Stimulated activated CD8-positive, alpha-beta memory T cell treated with anti-CD3 and anti-CD28 coated beads, Interleukin-15, amount 100 ng/mL, for 4 hours (primary cell): ENCODE measurements at regions not wholly inside any gene's neighbourhood (a gene's known extent, or its start where the extent isn't known, plus 50 kb on each side); places are given as distances from the start of the nearest gene placed in this dataset.
"Not testable (repeated sequence)": the region's sequence is repeated elsewhere in the genome, so short reads cannot be mapped to it uniquely, and the experiment has no call there.

ENCODE experiments used
- DNase-seq, 2 donors: peaks; one replicate each; pipeline ENCODE4 v3.0.0-alpha.2; 2020; ENCODE audit warnings: low read depth in 2 of 2

- no peak for DNase-seq
Observed at GRCh38 chr3:11712646-11713045, 68.9 kb upstream of the VGLL4 start.

DNA sequence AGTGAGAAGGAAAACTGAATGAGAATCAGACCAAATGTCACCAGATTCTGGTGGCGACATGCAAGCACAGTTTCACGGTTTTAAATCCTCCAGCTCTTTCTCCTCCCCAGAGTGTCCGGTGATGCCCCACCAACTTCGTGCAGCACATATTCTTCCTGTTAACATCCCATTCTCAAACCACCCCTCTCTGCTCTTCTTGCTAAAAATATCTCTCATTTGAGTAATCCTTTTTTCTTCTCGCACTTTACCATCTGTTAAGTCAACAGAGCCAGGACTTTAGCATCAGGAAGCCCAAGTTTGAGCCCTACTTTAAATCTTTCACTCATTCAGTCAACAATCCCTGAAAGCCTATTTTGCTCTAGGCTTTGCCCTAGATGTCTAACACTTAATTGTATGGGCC is 68.2 kb upstream of the VGLL4 start:
- no peak for DNase-seq

GRCh38 chr3:11709782-11710181 is 66.1 kb upstream of the VGLL4 start:
- no peak for DNase-seq

DNA sequence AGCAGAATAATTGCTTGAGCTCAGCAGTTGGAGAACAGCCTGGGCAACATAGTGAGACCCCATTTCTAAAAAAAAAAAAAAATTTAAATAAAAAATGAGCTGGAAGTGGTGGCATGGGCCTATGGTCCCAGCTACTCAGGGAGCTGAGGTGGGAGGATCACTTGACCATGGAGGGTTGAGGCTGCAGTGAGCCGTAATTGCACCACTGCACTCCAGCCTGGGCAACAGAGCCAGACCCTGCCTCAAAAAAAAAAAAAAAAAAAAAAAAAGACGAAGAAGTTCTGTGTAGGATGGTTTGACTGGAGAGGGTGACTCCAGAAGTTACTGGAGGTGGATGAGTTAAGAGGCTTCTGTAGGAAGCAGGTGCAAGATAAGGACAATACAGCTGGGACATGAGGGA is 63.4 kb upstream of the VGLL4 start:
- not testable (repeated sequence) for DNase-seq

GRCh38 chr3:11706604-11707003 is 62.9 kb upstream of the VGLL4 start:
- DNase-seq: no peak

GRCh38 chr3:11705049-11705448 is 61.3 kb upstream of the VGLL4 start:
- DNase-seq: no peak

DNA sequence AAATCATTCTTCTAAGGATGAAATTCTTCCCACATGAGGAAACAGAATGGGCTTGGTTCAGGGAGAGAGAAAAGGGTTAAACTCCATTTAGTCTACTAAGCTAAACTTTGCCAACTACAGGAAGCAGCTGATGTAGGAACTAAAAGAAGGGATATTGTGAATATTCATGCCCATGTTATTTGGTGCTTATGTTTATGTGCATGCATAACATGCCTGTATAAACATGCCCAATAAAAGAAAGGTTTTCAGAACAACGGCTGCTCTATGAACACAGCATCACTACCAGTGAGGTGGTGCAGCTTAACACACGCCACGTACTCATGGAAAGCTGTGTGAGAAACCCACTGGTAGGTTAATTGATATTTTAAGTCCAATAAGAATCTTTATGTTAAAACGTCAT is 59.4 kb upstream of the VGLL4 start:
- no peak for DNase-seq

DNA sequence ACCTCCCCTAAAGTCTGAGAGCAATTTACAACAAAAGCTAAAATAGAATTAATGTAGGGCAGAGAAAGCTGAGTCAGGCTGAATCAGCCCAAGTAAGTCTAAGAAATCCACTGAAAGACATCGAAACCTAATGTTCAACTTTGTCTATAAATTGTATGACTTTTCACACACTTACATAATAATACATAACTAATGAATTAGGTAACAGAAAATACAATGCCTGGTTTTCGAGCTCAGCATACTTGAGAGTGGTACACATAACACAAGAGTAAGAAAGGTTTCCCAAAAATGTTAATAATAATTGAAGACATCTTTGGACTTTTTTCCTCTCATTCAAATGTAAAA is 55.3 kb upstream of the VGLL4 start:
- no peak for DNase-seq

DNA sequence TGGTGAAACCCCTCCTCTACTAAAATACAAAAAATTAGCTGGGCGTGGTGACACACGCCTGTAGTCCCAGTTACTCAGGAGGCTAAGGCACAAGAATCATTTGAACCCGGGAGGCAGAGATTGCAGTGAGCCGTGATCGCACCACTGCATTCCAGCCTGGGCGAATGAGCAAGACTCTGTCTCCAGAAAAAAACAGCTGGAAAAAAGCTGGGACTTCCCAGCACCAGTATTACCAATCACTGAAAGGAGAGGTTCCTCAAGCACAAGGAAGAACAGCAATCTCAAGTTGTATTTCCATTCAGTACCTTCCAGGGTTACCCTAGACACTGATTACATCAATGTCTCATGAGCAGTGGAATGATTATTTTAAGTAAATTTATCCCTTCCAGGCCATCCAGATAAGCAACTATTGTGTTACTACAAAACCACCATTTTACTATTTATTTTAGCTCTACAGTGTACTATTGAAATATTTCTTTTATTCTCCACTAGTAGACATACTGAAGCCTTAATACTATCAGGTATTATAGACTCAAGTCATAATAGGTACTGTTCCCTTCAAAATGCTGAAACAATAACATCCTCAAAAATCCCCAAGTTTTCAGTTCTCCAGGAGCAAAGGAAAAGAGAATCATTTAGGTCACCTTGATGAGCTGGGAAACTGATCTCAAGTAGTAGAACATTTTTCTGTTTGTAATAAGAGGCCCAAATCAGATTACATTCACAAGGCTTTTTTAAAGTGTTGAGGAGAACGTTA is 54.8 kb upstream of the VGLL4 start:
- no peak for DNase-seq

- DNase-seq: no peak
Observed at GRCh38 chr3:11697701-11698100, 54.0 kb upstream of the VGLL4 start.

- DNase-seq: no peak
Observed at GRCh38 chr3:11696054-11696453, 52.3 kb upstream of the VGLL4 start.
